Colonic mucosa (tissue), 4 donors: ENCODE measurements at regions not wholly inside any gene's neighbourhood (a gene's known extent, or its start where the extent isn't known, plus 50 kb on each side); places are given as distances from the start of the nearest gene placed in this dataset.
A peak's percentile ranks its signal among the peaks of the same experiment; 100 is the strongest.

Source experiments
- DNase-seq: peaks from one replicate; pipeline ENCODE4 v3.0.0-alpha.2; 2020
- H3K27ac ChIP-seq: fragments of 200-600 bp; one replicate; pipeline ENCODE4 v1.8.0; 2021
- H3K27me3 ChIP-seq: fragments of 200-600 bp; one replicate; pipeline ENCODE4 v1.8.0; 2021
- H3K36me3 ChIP-seq: fragments of 200-600 bp; one replicate; pipeline ENCODE4 v1.8.0; 2021
- H3K4me1 ChIP-seq: fragments of 200-600 bp; one replicate; pipeline ENCODE4 v1.8.0; 2021; ENCODE audit warnings: mild to moderate bottlenecking
- H3K4me3 ChIP-seq: fragments of 200-600 bp; one replicate; pipeline ENCODE4 v1.8.0; 2021
- H3K9ac ChIP-seq, 2 donors: one replicate each; pipeline ENCODE4 v1.7.0; 2013; ENCODE audit warnings: control low read depth in 2 of 2, low read depth in 2 of 2, low read length in 2 of 2
- H3K9me3 ChIP-seq: fragments of 200-600 bp; one replicate; pipeline ENCODE4 v1.8.0; 2021
- intact Hi-C: fragments of 100-400 bp; cut with DNase I; formaldehyde crosslinking; loops from one replicate; pipeline ENCODE4 v1.14.1; 2022
- TF ChIP-seq, protein P1 (sequence below): fragments of 200-600 bp; IDR thresholded peaks from one replicate; pipeline ENCODE4 v1.8.0; 2022; ENCODE audit warnings: antibody characterized with exemption, mild to moderate bottlenecking
- donor health status: healthy.
- donor health status: DM: no; HTN: no; CAD: no.
- donor health status: DM: no; HTN: no; CAD: no.

DNA sequence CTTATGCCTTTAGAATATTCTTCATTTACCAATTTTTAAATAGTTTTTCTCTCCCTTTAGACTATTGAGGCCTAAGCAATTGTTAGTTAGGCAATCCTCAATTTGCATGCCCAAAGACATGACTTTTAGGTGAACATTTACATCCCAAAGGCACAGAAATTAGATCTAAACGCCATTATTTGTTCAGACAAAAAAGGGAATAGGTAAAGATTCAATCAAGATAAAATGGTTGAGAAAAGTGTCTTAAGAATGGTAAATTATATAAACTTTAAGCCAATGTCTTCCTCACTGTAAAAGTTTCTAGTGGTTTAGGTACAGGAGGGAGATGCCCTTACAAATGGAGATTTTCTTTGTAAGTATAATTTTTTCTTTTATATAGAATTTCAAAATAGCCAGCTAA, 50.2 kb upstream of the MME start:
- Histone ChIP-seq H3K27me3 (no peaks in the 10 kb centered on the region), H3K9ac (no peak overlapping the region), H3K27ac (no peak overlapping the region), H3K9me3 (no peaks in the 10 kb centered on the region), H3K4me3 (no peak overlapping the region), H3K36me3 (no peaks in the 10 kb centered on the region), H3K4me1 (no peaks in the 10 kb centered on the region)
- intact Hi-C loops = no loop called here
- TF ChIP-seq, protein P1, sequence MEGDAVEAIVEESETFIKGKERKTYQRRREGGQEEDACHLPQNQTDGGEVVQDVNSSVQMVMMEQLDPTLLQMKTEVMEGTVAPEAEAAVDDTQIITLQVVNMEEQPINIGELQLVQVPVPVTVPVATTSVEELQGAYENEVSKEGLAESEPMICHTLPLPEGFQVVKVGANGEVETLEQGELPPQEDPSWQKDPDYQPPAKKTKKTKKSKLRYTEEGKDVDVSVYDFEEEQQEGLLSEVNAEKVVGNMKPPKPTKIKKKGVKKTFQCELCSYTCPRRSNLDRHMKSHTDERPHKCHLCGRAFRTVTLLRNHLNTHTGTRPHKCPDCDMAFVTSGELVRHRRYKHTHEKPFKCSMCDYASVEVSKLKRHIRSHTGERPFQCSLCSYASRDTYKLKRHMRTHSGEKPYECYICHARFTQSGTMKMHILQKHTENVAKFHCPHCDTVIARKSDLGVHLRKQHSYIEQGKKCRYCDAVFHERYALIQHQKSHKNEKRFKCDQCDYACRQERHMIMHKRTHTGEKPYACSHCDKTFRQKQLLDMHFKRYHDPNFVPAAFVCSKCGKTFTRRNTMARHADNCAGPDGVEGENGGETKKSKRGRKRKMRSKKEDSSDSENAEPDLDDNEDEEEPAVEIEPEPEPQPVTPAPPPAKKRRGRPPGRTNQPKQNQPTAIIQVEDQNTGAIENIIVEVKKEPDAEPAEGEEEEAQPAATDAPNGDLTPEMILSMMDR = no peak
- no peak for DNase-seq

DNA sequence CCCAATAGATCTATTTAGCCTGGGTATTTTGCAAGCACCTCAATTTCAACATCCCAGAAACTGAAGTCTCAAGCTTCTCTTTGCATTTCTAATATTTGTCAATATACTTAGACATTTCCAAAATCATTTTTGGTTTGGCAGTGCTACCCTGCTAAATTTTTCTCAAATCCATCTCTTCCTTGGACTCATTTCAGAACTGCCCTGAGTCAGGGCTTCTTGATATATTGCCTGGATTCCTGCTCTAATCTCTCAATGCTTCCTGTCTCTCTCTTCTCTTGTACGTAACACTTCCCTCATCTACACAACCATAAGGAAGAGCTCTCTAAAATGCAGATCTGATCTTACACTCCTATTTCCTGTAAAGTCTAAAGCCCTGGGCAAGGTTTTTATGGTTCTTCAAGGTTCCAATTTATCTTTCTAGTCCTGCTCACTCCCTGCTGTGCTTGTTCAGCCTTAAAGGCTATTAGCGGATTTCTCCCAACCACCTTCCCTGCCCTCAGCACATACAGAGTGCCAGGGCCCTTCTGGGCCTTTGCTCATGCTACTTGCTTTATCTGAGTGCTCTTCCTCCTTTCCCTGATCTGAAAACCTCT, 53.0 kb upstream of the MME start:
- H3K4me1 ChIP-seq = no peaks in the 10 kb centered on the region
- intact Hi-C loops = no loop called here
- TF ChIP-seq, protein P1 = no peak
- no peaks in the 10 kb centered on the region for H3K9me3 ChIP-seq
- H3K36me3 ChIP-seq = no peaks in the 10 kb centered on the region
- H3K4me3 ChIP-seq = no peak overlapping the region
- H3K9ac ChIP-seq = no peak overlapping the region
- H3K27ac ChIP-seq = no peak overlapping the region
- DNase-seq = no peak
- H3K27me3 ChIP-seq = no peaks in the 10 kb centered on the region

DNA sequence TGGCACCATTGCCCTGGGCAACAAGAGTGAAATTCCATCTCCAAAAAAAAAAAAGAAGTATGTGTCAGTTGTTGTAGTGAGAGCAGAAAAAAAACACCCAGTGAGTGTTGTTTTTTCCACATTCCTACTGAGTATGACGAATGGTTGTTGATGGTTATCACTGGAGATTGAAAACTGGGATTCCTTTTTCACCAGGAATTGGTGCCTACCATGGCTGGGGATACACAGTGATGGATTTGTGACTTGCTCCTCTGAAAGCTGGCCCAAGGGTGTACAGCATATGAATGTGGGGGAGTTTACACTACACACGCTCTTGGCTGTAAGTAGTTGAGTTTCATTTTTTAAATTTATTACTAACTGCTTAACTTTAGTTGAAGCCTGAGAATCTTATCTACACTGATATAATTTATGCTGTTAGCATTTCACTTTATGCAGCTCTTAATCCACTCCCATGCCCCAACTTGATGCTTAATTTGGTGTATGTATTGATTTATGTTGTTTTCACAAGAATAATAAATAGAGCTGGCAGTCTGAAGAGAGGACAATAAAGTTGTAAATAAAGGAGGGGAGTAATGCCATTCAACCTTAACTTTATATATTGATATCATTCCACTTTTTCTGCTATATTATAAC, 56.0 kb upstream of the MME start:
- Histone ChIP-seq H3K9me3 (no peaks in the 10 kb centered on the region), H3K27me3 (no peaks in the 10 kb centered on the region), H3K36me3 (no peaks in the 10 kb centered on the region), H3K4me3 (no peak overlapping the region), H3K4me1 (no peaks in the 10 kb centered on the region), H3K27ac (no peak overlapping the region), H3K9ac (no peak overlapping the region)
- TF ChIP-seq, protein P1 = no peak
- intact Hi-C loops = no loop called here
- DNase-seq = no peak

DNA sequence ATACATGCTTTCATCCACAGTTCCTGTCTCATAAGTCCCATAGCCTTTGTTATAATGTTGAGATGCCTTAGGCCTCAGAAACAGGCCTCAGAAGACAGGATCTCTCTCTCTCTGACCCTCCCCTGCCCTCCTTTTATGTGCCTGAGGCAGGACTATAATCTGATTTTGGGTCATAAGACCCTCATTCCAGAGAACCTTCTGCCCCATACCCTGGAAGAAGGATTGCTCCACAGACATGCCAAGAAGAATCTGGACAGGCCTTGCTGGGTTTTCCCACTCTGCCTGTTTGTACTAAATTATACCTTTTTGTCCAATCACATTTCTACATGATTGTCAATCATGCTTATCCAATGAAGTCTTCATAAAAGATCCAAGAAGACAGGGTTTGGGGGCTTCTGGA, 57.2 kb upstream of the MME start:
- H3K9ac ChIP-seq = no peak overlapping the region
- H3K4me3 ChIP-seq = no peak overlapping the region
- H3K27ac ChIP-seq = no peak overlapping the region
- DNase-seq = no peak
- H3K36me3 ChIP-seq = no peaks in the 10 kb centered on the region
- TF ChIP-seq, protein P1 = no peak
- no peaks in the 10 kb centered on the region for H3K4me1 ChIP-seq
- no peaks in the 10 kb centered on the region for H3K27me3 ChIP-seq
- H3K9me3 ChIP-seq = no peaks in the 10 kb centered on the region
- intact Hi-C loops = no loop called here

DNA sequence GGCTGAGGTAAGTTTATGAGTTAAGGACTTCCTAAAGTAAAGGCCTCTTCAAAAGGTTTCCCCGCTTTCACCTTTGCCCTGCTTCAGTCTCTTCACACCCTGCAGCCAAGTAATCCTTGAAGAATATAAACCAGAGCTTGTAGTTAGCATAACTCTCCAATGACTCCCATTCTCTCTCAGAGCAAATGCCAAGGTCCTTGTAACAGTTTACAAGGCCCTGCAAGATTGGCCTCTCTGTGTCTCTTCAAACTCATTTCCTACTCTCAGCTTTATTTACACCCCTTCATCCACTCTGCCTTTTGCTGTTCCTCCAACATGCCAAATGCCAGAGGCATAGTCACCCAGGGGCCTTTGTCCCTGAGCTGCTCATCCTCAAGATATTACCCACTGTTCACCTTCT, 60.5 kb upstream of the MME start:
- H3K4me3 ChIP-seq = no peak overlapping the region
- H3K27ac ChIP-seq = peak overlapping the region; percentile 46
- H3K27me3 ChIP-seq = no peaks in the 10 kb centered on the region
- no peak overlapping the region for H3K9ac ChIP-seq
- DNase-seq = peak; percentile 42
- H3K36me3 ChIP-seq = no peaks in the 10 kb centered on the region
- H3K9me3 ChIP-seq = no peaks in the 10 kb centered on the region
- no peaks in the 10 kb centered on the region for H3K4me1 ChIP-seq
- intact Hi-C loops = no loop called here
- TF ChIP-seq, protein P1 = no peak
